ENCODE measurements at regions not wholly inside any gene's neighbourhood (a gene's known extent, or its start where the extent isn't known, plus 50 kb on each side); places are given as distances from the start of the nearest gene placed in this dataset.

- WGBS, 2 donors, result 86 to 92% methylated on average over 4 of the region's 4 CpGs
- ATAC-seq (no peak), DNase-seq (no peak)
- TF ChIP-seq CTCF (IDR thresholded peaks at IDR 0.05), result no peak
- Histone ChIP-seq H3K27ac (no peak overlapping the region), H3K4me3 (no peak overlapping the region), H3K27me3 (peaks cover 0 to 1% (median 0%) of the 10 kb centered on the region in 7 donors), H3K36me3 (no peaks in the 10 kb centered on the region), H3K4me1 (peaks cover 0 to 12% (median 0%) of the 10 kb centered on the region in 9 donors), H3K9me3 (peaks cover 0 to 14% (median 0%) of the 10 kb centered on the region in 11 donors)
- intact Hi-C loops (cut with DNase I), result loop anchor here in 2 of 10 donors (5.0 to 10.0 kb wide), 2 partner anchors 295 to 297 kb away; no protein-coding TSS in a partner anchor
Observed at GRCh38 chr6:159469443-159469842, 223.6 kb downstream of the SOD2 start.

- no peaks in the 10 kb centered on the region for H3K36me3 ChIP-seq
- peaks cover 0 to 8% (median 0%) of the 10 kb centered on the region in 9 donors for H3K4me1 ChIP-seq
- no peak for TF ChIP-seq CTCF (IDR thresholded peaks at IDR 0.05)
- peaks cover 0 to 6% (median 0%) of the 10 kb centered on the region in 7 donors for H3K27me3 ChIP-seq
- H3K9me3 ChIP-seq, result peaks cover 0 to 14% (median 0%) of the 10 kb centered on the region in 11 donors
- WGBS, 2 donors, result 76 to 78% methylated on average over 3 of the region's 3 CpGs
- no peak overlapping the region for H3K4me3 ChIP-seq
- ATAC-seq (no peak), DNase-seq (no peak)
- no peak overlapping the region for H3K27ac ChIP-seq
- intact Hi-C loops (cut with DNase I), result loop anchor here in 2 of 10 donors (5.0 to 10.0 kb wide), 2 partner anchors 294 to 297 kb away; no protein-coding TSS in a partner anchor
Observed at GRCh38 chr6:159468994-159469393, 224.0 kb downstream of the SOD2 start.

- Histone ChIP-seq H3K4me1 (peaks cover 0 to 1% (median 0%) of the 10 kb centered on the region in 9 donors), H3K27me3 (peaks cover 0 to 7% (median 0%) of the 10 kb centered on the region in 7 donors), H3K36me3 (no peaks in the 10 kb centered on the region), H3K27ac (no peak overlapping the region), H3K9me3 (peaks cover 0 to 11% (median 0%) of the 10 kb centered on the region in 11 donors), H3K4me3 (no peak overlapping the region)
- 62% methylated on average over 5 of the region's 5 CpGs for WGBS, 2 donors
- TF ChIP-seq CTCF (IDR thresholded peaks at IDR 0.05), result no peak
- ATAC-seq, result no peak
- intact Hi-C loops (cut with DNase I), result loop anchor here in 2 of 10 donors (5.0 to 10.0 kb wide), 2 partner anchors 293 to 295 kb away; no protein-coding TSS in a partner anchor
- no peak for DNase-seq
Observed at GRCh38 chr6:159467473-159468041, 225.5 kb downstream of the SOD2 start.

- WGBS, 2 donors, result 45 to 49% methylated on average over 2 of the region's 2 CpGs
- no peaks in the 10 kb centered on the region for H3K36me3 ChIP-seq
- H3K9me3 ChIP-seq, result peaks cover 0 to 5% (median 0%) of the 10 kb centered on the region in 11 donors
- intact Hi-C loops (cut with DNase I), result loop anchor here in 2 of 10 donors (5.0 to 10.0 kb wide), 2 partner anchors 292 to 295 kb away; no protein-coding TSS in a partner anchor
- no peak overlapping the region for H3K27ac ChIP-seq
- ATAC-seq (no peak), DNase-seq (no peak)
- H3K4me1 ChIP-seq, result no peaks in the 10 kb centered on the region
- H3K27me3 ChIP-seq, result peaks cover 0 to 7% (median 0%) of the 10 kb centered on the region in 7 donors
- TF ChIP-seq CTCF (IDR thresholded peaks at IDR 0.05), result no peak
- no peak overlapping the region for H3K4me3 ChIP-seq
Observed at GRCh38 chr6:159466926-159467325, 226.1 kb downstream of the SOD2 start.
